Fibroblast of skin of left quadriceps (primary cell): ENCODE measurements at regions not wholly inside any gene's neighbourhood (a gene's known extent, or its start where the extent isn't known, plus 50 kb on each side); places are given as distances from the start of the nearest gene placed in this dataset.

Experiments
- DNase-seq, 2 experiments: peaks; one replicate each; pipeline ENCODE4 v3.0.0-alpha.2; 2013; ENCODE audit warnings: low read depth in 2 of 2

GRCh38 chr2:234835738-234836137, 116.1 kb upstream of the SH3BP4 start:
- no peak for DNase-seq

- DNase-seq = no peak
Measured at GRCh38 chr2:234834228-234834923, 117.4 kb upstream of the SH3BP4 start.

GRCh38 chr2:234830853-234831252, 121.0 kb upstream of the SH3BP4 start:
- no peak for DNase-seq

GRCh38 chr2:234829074-234829455, 122.8 kb upstream of the SH3BP4 start:
- no peak for DNase-seq

- no peak for DNase-seq
Measured at GRCh38 chr2:234828382-234829073, 123.3 kb upstream of the SH3BP4 start.

- no peak for DNase-seq
Measured at GRCh38 chr2:234827096-234827860, 124.5 kb upstream of the SH3BP4 start.

GRCh38 chr2:234826681-234827080, 125.1 kb upstream of the SH3BP4 start:
- DNase-seq = peak; percentile 19 to 24

- DNase-seq = no peak
Measured at GRCh38 chr2:234825616-234826015, 126.2 kb upstream of the SH3BP4 start.

GRCh38 chr2:234823877-234824376, 127.9 kb upstream of the SH3BP4 start:
- peak; percentile 94 for DNase-seq

- DNase-seq = no peak
Measured at GRCh38 chr2:234823196-234823876, 128.5 kb upstream of the SH3BP4 start.

GRCh38 chr2:234821946-234822475, 129.8 kb upstream of the SH3BP4 start:
- peak; percentile 15 to 20 for DNase-seq

- DNase-seq = no peak
Measured at GRCh38 chr2:234818937-234819336, 132.9 kb upstream of the SH3BP4 start.

GRCh38 chr2:234816491-234816890, 135.3 kb upstream of the SH3BP4 start:
- DNase-seq = no peak

- no peak for DNase-seq
Measured at GRCh38 chr2:234816056-234816455, 135.8 kb upstream of the SH3BP4 start.

- no peak for DNase-seq
Measured at GRCh38 chr2:234814374-234814773, 137.4 kb upstream of the SH3BP4 start.

GRCh38 chr2:234812851-234813250, 139.0 kb upstream of the SH3BP4 start:
- DNase-seq = no peak

GRCh38 chr2:234808907-234809306, 142.9 kb upstream of the SH3BP4 start:
- no peak for DNase-seq

GRCh38 chr2:234806818-234807217, 145.0 kb upstream of the SH3BP4 start:
- no peak for DNase-seq

GRCh38 chr2:234805836-234806235, 146.0 kb upstream of the SH3BP4 start:
- no peak for DNase-seq

GRCh38 chr2:234804704-234805103, 147.1 kb upstream of the SH3BP4 start:
- DNase-seq = no peak

GRCh38 chr2:234802845-234803171, 149.0 kb upstream of the SH3BP4 start:
- no peak for DNase-seq
